SKM-1 treated with dmso at 0.1 percent for 144 hours (cell line): ENCODE measurements at regions not wholly inside any gene's neighbourhood (a gene's known extent, or its start where the extent isn't known, plus 50 kb on each side); places are given as distances from the start of the nearest gene placed in this dataset.
"Not testable (repeated sequence)": the region's sequence is repeated elsewhere in the genome, so short reads cannot be mapped to it uniquely, and the experiment has no call there.

ENCODE experiments used
- DNase-seq: peaks from one replicate; lab custom pipeline; 2025; ENCODE audit not compliant: unreplicated experiment; lab: John Stamatoyannopoulos, UW

GRCh38 chr2:66109419-66109818 is 325.5 kb upstream of the MEIS1 start:
- no peak for DNase-seq

GRCh38 chr2:66105066-66105753 is 329.7 kb upstream of the MEIS1 start:
- no peak for DNase-seq

GRCh38 chr2:66103581-66103980 is 331.3 kb upstream of the MEIS1 start:
- DNase-seq: no peak

GRCh38 chr2:66101206-66101605 is 333.7 kb upstream of the MEIS1 start:
- no peak for DNase-seq

- DNase-seq: no peak
Measured at GRCh38 chr2:66095820-66096345, 339.0 kb upstream of the MEIS1 start.

- DNase-seq: not testable (repeated sequence)
Measured at GRCh38 chr2:66094689-66095088, 340.2 kb upstream of the MEIS1 start.

- DNase-seq: no peak
Measured at GRCh38 chr2:66093371-66093770, 341.6 kb upstream of the MEIS1 start.

- no peak for DNase-seq
Measured at GRCh38 chr2:66084948-66085590, 349.9 kb upstream of the MEIS1 start.

GRCh38 chr2:66082581-66082980 is 352.3 kb upstream of the MEIS1 start:
- no peak for DNase-seq

- no peak for DNase-seq
Measured at GRCh38 chr2:66080127-66080526, 354.8 kb upstream of the MEIS1 start.

GRCh38 chr2:66073172-66073571 is 361.8 kb upstream of the MEIS1 start:
- no peak for DNase-seq

- no peak for DNase-seq
Measured at GRCh38 chr2:66070721-66071602, 364.0 kb upstream of the MEIS1 start.

- DNase-seq: no peak
Measured at GRCh38 chr2:66069937-66070720, 364.8 kb upstream of the MEIS1 start.

GRCh38 chr2:66066032-66066431 is 368.9 kb upstream of the MEIS1 start:
- DNase-seq: no peak

- DNase-seq: no peak
Measured at GRCh38 chr2:66059332-66059731, 375.6 kb upstream of the MEIS1 start.

GRCh38 chr2:66058675-66059074 is 376.2 kb upstream of the MEIS1 start:
- no peak for DNase-seq

- DNase-seq: no peak
Measured at GRCh38 chr2:66057844-66058243, 377.1 kb upstream of the MEIS1 start.

- DNase-seq: no peak
Measured at GRCh38 chr2:66050392-66050791, 384.5 kb upstream of the MEIS1 start.

- DNase-seq: no peak
Measured at GRCh38 chr2:66048667-66049066, 386.3 kb upstream of the MEIS1 start.

- DNase-seq: no peak
Measured at GRCh38 chr2:66041902-66042657, 392.8 kb upstream of the MEIS1 start.
